GM04503 (cell line): ENCODE measurements at regions not wholly inside any gene's neighbourhood (a gene's known extent, or its start where the extent isn't known, plus 50 kb on each side); places are given as distances from the start of the nearest gene placed in this dataset.

ENCODE experiments used
- DNase-seq: peaks from one replicate; pipeline ENCODE4 v3.0.0-alpha.2; 2012; ENCODE audit warnings: low read depth

- no peak for DNase-seq
Observed at GRCh38 chr5:88956416-88956815, 73.4 kb upstream of the MEF2C start.

GRCh38 chr5:88955403-88955802 lies 72.4 kb upstream of the MEF2C start:
- no peak for DNase-seq

GRCh38 chr5:88954511-88954910 lies 71.5 kb upstream of the MEF2C start:
- DNase-seq = no peak

- no peak for DNase-seq
Observed at GRCh38 chr5:88952996-88953643, 70.1 kb upstream of the MEF2C start.

GRCh38 chr5:88952344-88952743 lies 69.4 kb upstream of the MEF2C start:
- no peak for DNase-seq

- DNase-seq = no peak
Observed at GRCh38 chr5:88951457-88951856, 68.5 kb upstream of the MEF2C start.

- DNase-seq = no peak
Observed at GRCh38 chr5:88948746-88949600, 66.0 kb upstream of the MEF2C start.

GRCh38 chr5:88944751-88945531 lies 62.0 kb upstream of the MEF2C start:
- no peak for DNase-seq

- no peak for DNase-seq
Observed at GRCh38 chr5:88941581-88941980, 58.6 kb upstream of the MEF2C start.

GRCh38 chr5:88940713-88941112 lies 57.7 kb upstream of the MEF2C start:
- DNase-seq = no peak

- no peak for DNase-seq
Observed at GRCh38 chr5:88939300-88939699, 56.3 kb upstream of the MEF2C start.

GRCh38 chr5:88938488-88938887 lies 55.5 kb upstream of the MEF2C start:
- DNase-seq = no peak

GRCh38 chr5:88937406-88937805 lies 54.4 kb upstream of the MEF2C start:
- no peak for DNase-seq

GRCh38 chr5:88934439-88934838 lies 51.5 kb upstream of the MEF2C start:
- no peak for DNase-seq
